Adrenal gland (tissue), 9 donors: ENCODE measurements at regions not wholly inside any gene's neighbourhood (a gene's known extent, or its start where the extent isn't known, plus 50 kb on each side); places are given as distances from the start of the nearest gene placed in this dataset.

Experiments
- DNase-seq, 7 donors: peaks; one replicate each; pipeline ENCODE4 v3.0.0-alpha.2; 2019 to 2020
- H3K27ac ChIP-seq, 5 donors: fragments of 200-600 bp; sonication (generic) in 4 of 5; 1 replicate in 3 of 5; 2 replicates in 2 of 5; pipeline versions ENCODE4 v1.5.1 to v1.8.0; 2016 to 2020; ENCODE audit warnings: mild to moderate bottlenecking in 1 of 5
- H3K27me3 ChIP-seq: fragments of 200-600 bp; 2 replicates; pipeline ENCODE4 v1.8.0; 2021
- H3K36me3 ChIP-seq, 2 donors: fragments of 200-600 bp; replicated peaks in 1 of 2; 1 replicate in 1 of 2; 2 replicates in 1 of 2; pipeline versions ENCODE4 v1.5.1 to v1.8.0; 2018 to 2022
- H3K4me1 ChIP-seq, 2 donors: fragments of 200-600 bp; replicated peaks in 1 of 2; 1 replicate in 1 of 2; 2 replicates in 1 of 2; pipeline versions ENCODE4 v1.5.1 to v1.8.0; 2018 to 2021
- H3K4me3 ChIP-seq, 4 donors: fragments of 200-600 bp; sonication (generic) in 3 of 4; one replicate each; pipeline ENCODE4 v1.5.1; 2016 to 2018
- H3K9me3 ChIP-seq, 3 donors: fragments of 200-600 bp; sonication (generic) in 1 of 3; replicated peaks in 1 of 3; 1 replicate in 2 of 3; 2 replicates in 1 of 3; pipeline versions ENCODE4 v1.5.1 to v1.8.0; 2016 to 2021
- CTCF ChIP-seq, 6 experiments: fragments of 450-650 bp in 4 of 6; fragments of 200-600 bp in 2 of 6; sonication (generic) in 1 of 6; IDR thresholded peaks; 1 replicate in 5 of 6; 2 replicates in 1 of 6; pipeline versions ENCODE4 v1.5.1 to v1.8.0; 2016 to 2021; ENCODE audit warnings: antibody characterized with exemption in 6 of 6, mild to moderate bottlenecking in 2 of 6, moderate library complexity in 1 of 6
- POLR2A ChIP-seq, 2 donors: fragments of 450-650 bp; IDR thresholded peaks; one replicate each; pipeline ENCODE4 v1.6.1; 2017; ENCODE audit warnings: antibody characterized with exemption in 2 of 2, mild to moderate bottlenecking in 2 of 2, moderate library complexity in 1 of 2
- WGBS, 4 donors: extraction: QIAGEN DNeasy Blood & Tissue Kit in 2 of 4; methylation state at CpG; one replicate each; pipeline versions ENCODE4 v1.1.5 to v1.1.7; 2013 to 2017; 5-methylcytosine and 5-hydroxymethylcytosine counted together
- intact Hi-C, 2 donors: fragments of 100-400 bp; cut with DNase I; formaldehyde crosslinking; loops; one replicate each; pipeline versions ENCODE4 v1.14.1 to v1.15.0; 2022 to 2023
- donor health status: healthy with polysubstance abuse.
- donor health status: Bipolar disorder and iron deficiency.
- donor health status: DM: yes; HTN: yes; CAD: no.
- donor health status: DM: no; HTN: no; CAD: no.
- donor health status: DM: no; HTN: no; CAD: no.

- Histone ChIP-seq H3K4me1 (no peaks in the 10 kb centered on the region), H3K27ac (no peak overlapping the region), H3K27me3 (peaks cover 18% of the 10 kb centered on the region), H3K4me3 (no peak overlapping the region), H3K9me3 (no peaks in the 10 kb centered on the region), H3K36me3 (no peaks in the 10 kb centered on the region)
- no peak for DNase-seq
- WGBS, 4 donors, result 32 to 47% (median 43%) methylated on average over 2 of the region's 2 CpGs
- intact Hi-C loops, result no loop called here
- TF ChIP-seq POLR2A (IDR thresholded peaks at IDR 0.05) (no peak), CTCF (IDR thresholded peaks at IDR 0.05) (no peak)
Observed at GRCh38 chr16:86877835-86878234, 299.5 kb downstream of the FOXL1 start.

DNA sequence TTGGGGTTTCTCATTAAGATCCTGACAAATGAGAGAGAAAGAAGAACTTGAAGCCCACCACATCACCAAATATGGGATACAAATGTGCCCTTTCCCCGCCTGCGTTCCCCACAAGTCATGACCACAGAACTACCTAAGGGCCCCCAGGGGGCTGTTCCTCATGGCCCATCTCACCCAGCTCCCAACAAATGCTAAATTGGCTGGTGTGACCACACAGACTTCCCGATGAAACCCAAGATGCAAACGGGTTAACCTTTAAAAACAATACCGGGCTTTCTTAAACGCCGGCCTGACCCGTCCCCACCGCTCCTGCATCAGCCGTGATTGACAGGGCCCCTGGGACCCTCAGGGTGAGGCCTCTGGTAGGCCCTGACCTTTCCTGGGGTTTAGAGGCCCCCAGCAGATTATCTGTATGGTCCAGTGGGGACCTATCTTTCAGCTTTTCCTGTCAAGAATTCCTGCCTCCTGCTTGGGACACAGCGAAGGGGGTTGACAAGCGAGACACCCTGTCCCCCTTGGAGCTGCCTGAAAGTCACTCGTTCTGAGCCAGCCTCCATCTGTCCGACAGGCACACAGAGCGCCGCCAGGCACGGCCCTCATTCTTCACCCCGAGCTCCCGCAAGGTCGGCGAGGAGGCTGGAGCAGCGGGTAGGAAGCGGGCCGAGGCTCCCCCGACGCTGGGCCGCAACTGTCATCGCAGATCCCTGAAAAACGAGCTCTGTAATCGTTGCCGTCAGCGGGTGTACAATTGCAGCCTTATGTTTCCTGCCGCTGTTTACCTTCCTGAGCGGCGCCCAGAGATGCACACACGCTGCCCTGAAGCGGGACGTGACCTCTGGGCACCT is 300.1 kb downstream of the FOXL1 start:
- Histone ChIP-seq H3K27me3 (peaks cover 18% of the 10 kb centered on the region), H3K4me3 (no peak overlapping the region), H3K4me1 (no peaks in the 10 kb centered on the region), H3K27ac (no peak overlapping the region), H3K9me3 (no peaks in the 10 kb centered on the region), H3K36me3 (no peaks in the 10 kb centered on the region)
- intact Hi-C loops, result no loop called here
- TF ChIP-seq CTCF (IDR thresholded peaks at IDR 0.05) (no peak), POLR2A (IDR thresholded peaks at IDR 0.05) (no peak)
- no peak for DNase-seq
- 32 to 58% (median 35%) methylated on average over 10 to 38 of the region's 38 CpGs for WGBS, 4 donors

- H3K4me1 ChIP-seq, result no peaks in the 10 kb centered on the region
- intact Hi-C loops, result no loop called here
- H3K27me3 ChIP-seq, result peaks cover 18% of the 10 kb centered on the region
- H3K27ac ChIP-seq, result no peak overlapping the region
- TF ChIP-seq CTCF (IDR thresholded peaks at IDR 0.05), result no peak
- TF ChIP-seq POLR2A (IDR thresholded peaks at IDR 0.05), result no peak
- WGBS, 4 donors, result 82 to 92% (median 84%) methylated on average over 7 to 11 of the region's 11 CpGs
- no peaks in the 10 kb centered on the region for H3K9me3 ChIP-seq
- DNase-seq, result no peak
- H3K36me3 ChIP-seq, result no peaks in the 10 kb centered on the region
- H3K4me3 ChIP-seq, result no peak overlapping the region
Observed at GRCh38 chr16:86879268-86879667, 300.9 kb downstream of the FOXL1 start.

GRCh38 chr16:86880316-86881117 is 302.2 kb downstream of the FOXL1 start:
- no peak for DNase-seq
- Histone ChIP-seq H3K9me3 (no peaks in the 10 kb centered on the region), H3K4me1 (no peaks in the 10 kb centered on the region), H3K4me3 (no peak overlapping the region), H3K36me3 (no peaks in the 10 kb centered on the region), H3K27me3 (peaks cover 14% of the 10 kb centered on the region), H3K27ac (no peak overlapping the region)
- intact Hi-C loops, result no loop called here
- TF ChIP-seq POLR2A (IDR thresholded peaks at IDR 0.05), result no peak
- WGBS, 4 donors, result 78 to 82% (median 79%) methylated on average over 13 to 14 of the region's 14 CpGs
